ENCODE measurements at regions not wholly inside any gene's neighbourhood (a gene's known extent, or its start where the extent isn't known, plus 50 kb on each side); places are given as distances from the start of the nearest gene placed in this dataset.

DNA sequence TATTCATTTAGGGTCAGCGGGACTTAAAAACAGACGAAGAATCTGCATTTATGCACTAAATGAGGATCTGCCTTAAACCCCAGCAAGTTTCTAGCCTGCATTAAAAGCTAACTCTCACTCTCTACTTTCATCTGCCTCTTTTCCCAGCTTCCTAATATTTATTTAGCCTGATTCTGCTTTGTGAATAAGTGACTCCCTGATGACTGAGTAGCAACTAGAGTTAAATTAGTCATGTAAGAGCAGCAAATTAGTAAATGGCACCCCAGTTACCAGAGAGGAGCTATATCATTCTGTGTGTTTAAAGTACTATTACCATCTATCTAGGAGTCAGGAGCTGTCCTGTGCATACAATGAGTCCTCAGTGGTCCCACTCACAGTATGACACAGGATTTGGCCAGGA is 391.0 kb upstream of the RORA start:
- Histone ChIP-seq H2BK5ac (ENCODE audit: insufficient read length, low read length) (no peak overlapping the region), H2BK120ac (ENCODE audit: low read depth, low read length, poor library complexity, severe bottlenecking) (no peak overlapping the region), H2BK20ac (ENCODE audit: low read depth, low read length, poor library complexity, severe bottlenecking) (no peak overlapping the region), H3K23me2 (ENCODE audit: insufficient read length, low read depth, low read length, poor library complexity, severe bottlenecking) (no peaks in the 10 kb centered on the region), H3K79me2 (ENCODE audit: insufficient read depth, low read length) (no peaks in the 10 kb centered on the region), H3K14ac (ENCODE audit: insufficient read depth, low read length) (no peak overlapping the region), H4K91ac (ENCODE audit: insufficient read length, low read depth, low read length) (no peak overlapping the region), H3K27me3 (ENCODE audit: insufficient read depth, low read length) (no peaks in the 10 kb centered on the region), H3K9ac (ENCODE audit: extremely low read depth, insufficient read length, low read length) (no peak overlapping the region), H4K20me1 (ENCODE audit: control insufficient read depth, insufficient read depth, insufficient read length) (no peaks in the 10 kb centered on the region), H2BK12ac (ENCODE audit: insufficient read length, low read depth, low read length) (no peak overlapping the region), H3K4ac (ENCODE audit: low read depth, low read length) (no peak overlapping the region), H2AFZ (ENCODE audit: low read length) (no peak overlapping the region), H4K5ac (ENCODE audit: insufficient read length, low read depth, low read length) (no peak overlapping the region), H3K56ac (ENCODE audit: insufficient read length, low read depth, low read length) (no peak overlapping the region), H3K4me1 (ENCODE audit: insufficient read depth, low read length) (no peaks in the 10 kb centered on the region), H2AK5ac (ENCODE audit: insufficient read length, low read length) (no peak overlapping the region), H3K4me2 (ENCODE audit: insufficient read depth, insufficient read length, low read length) (no peak overlapping the region), H3T11ph (ENCODE audit: low read length) (no peak overlapping the region), H3K18ac (ENCODE audit: insufficient read length, low read depth, low read length) (no peak overlapping the region), H2BK15ac (ENCODE audit: low read depth, low read length) (no peak overlapping the region), H3K23ac (ENCODE audit: insufficient read length, low read depth, low read length) (no peak overlapping the region), H3K79me1 (ENCODE audit: insufficient read depth, low read depth, low read length, poor library complexity, severe bottlenecking) (no peaks in the 10 kb centered on the region), H3K27ac (ENCODE audit: insufficient read length, low read depth, low read length) (no peak overlapping the region), H3K9me3 (ENCODE audit: control insufficient read depth, low read depth, low read length) (no peaks in the 10 kb centered on the region), H4K8ac (replicated peaks; ENCODE audit: insufficient read length, low read depth, low read length) (no peak overlapping the region)
- no CpG with 5 or more reads among the region's 2 CpGs for WGBS (ENCODE audit: extremely low coverage, insufficient read length, low lambda C conversion rate)
- TF ChIP-seq CTCF (conservative IDR thresholded peaks at IDR 0.05): no peak
- Mint-ChIP-seq H3K27ac (no peak overlapping the region), H3K27me3 (ENCODE audit: low read depth) (no peaks in the 10 kb centered on the region; the same call in 1 of the 2 replicates), H3K9me3 (peaks cover 7 to 8% of the 10 kb centered on the region in 2 experiments; a peak in 4 of 5 replicates), H3K36me3 (ENCODE audit: insufficient read depth in 1 of 3, low read depth in 3 of 3) (peaks cover 0 to 2% (median 0%) of the 10 kb centered on the region in 3 experiments; a peak in 1 of 7 replicates), H3K4me3 (no peak overlapping the region), H3K4me1 (peaks cover 3 to 6% of the 10 kb centered on the region in 2 experiments; a peak in 1 of 4 replicates)
- DNase-seq: no peak
